IMR-90 (cell line): ENCODE measurements at regions not wholly inside any gene's neighbourhood (a gene's known extent, or its start where the extent isn't known, plus 50 kb on each side); places are given as distances from the start of the nearest gene placed in this dataset.

Experiments used
- ATAC-seq: fragments of 200-7000 bp; cut with Tn5 transposase; 2 replicates; pipeline ENCODE4 v1.9.1; 2020; ENCODE audit warnings: low read depth, mild to moderate bottlenecking, moderate library complexity
- BruUV-seq: library from RNA; stranded (reverse); fragments of 400-500 nt; replicated peaks from 2 replicates; lab custom pipeline; 2021; lab: Mats Ljungman, UMichigan
- CTCF ChIA-PET: fragments of 300-600 bp; formaldehyde crosslinking; extraction: SDS; loops from one replicate; lab custom pipeline; 2021; ENCODE audit warnings: antibody characterized with exemption; lab: Yijun Ruan, JAX
- POLR2A ChIA-PET: fragments of 300-600 bp; sonication (Branson Sonifier 250); formaldehyde crosslinking; loops from one replicate; lab custom pipeline; 2022; ENCODE audit warnings: antibody characterized with exemption; ENCODE audit not compliant: unreplicated experiment; lab: Charles Lee
- DNase-seq: peaks from one replicate; pipeline ENCODE4 v3.0.0; 2013
- H2AFZ ChIP-seq: replicated peaks from 2 replicates; pipeline ENCODE3; 2013; ENCODE audit warnings: low read length, mild to moderate bottlenecking; ENCODE audit not compliant: poor library complexity
- H2AK5ac ChIP-seq: 2 replicates; pipeline ENCODE4 v1.6.1; 2013; ENCODE audit warnings: low read depth, low read length, inconsistent platforms
- H2AK9ac ChIP-seq: replicated peaks from 2 replicates; pipeline ENCODE3; 2013; ENCODE audit warnings: mild to moderate bottlenecking, low read depth, low read length, moderate library complexity; ENCODE audit not compliant: poor library complexity
- H2BK120ac ChIP-seq: 2 replicates; pipeline ENCODE4 v1.6.1; 2013; ENCODE audit warnings: low read depth, low read length, inconsistent platforms
- H2BK15ac ChIP-seq: 3 replicates; pipeline ENCODE4 v1.6.1; 2013; ENCODE audit warnings: low read depth, low read length, inconsistent platforms
- H2BK20ac ChIP-seq: 2 replicates; pipeline ENCODE4 v1.6.1; 2013; ENCODE audit warnings: low read depth, mild to moderate bottlenecking, inconsistent platforms, low read length, moderate library complexity
- H2BK5ac ChIP-seq: 2 replicates; pipeline ENCODE4 v1.6.1; 2013; ENCODE audit warnings: mild to moderate bottlenecking, low read depth, low read length, inconsistent platforms; ENCODE audit not compliant: poor library complexity, severe bottlenecking
- H3K14ac ChIP-seq: replicated peaks from 2 replicates; pipeline ENCODE4 v1.6.1; 2013; ENCODE audit warnings: low read depth, low read length, inconsistent platforms
- H3K18ac ChIP-seq: 2 replicates; pipeline ENCODE4 v1.6.1; 2013; ENCODE audit warnings: low read depth, low read length, control low read depth
- H3K23ac ChIP-seq: 2 replicates; pipeline ENCODE4 v1.6.1; 2013; ENCODE audit warnings: low read depth, low read length, inconsistent platforms
- H3K27ac ChIP-seq: 2 replicates; pipeline ENCODE4 v1.5.1; 2013; ENCODE audit warnings: mild to moderate bottlenecking, control low read depth, low read length; ENCODE audit not compliant: insufficient read depth
- H3K27me3 ChIP-seq: 2 replicates; pipeline ENCODE4 v1.6.1; 2013; ENCODE audit warnings: low read length; ENCODE audit not compliant: control insufficient read depth, insufficient read depth
- H3K36me3 ChIP-seq: 2 replicates; pipeline ENCODE4 v1.6.1; 2013; ENCODE audit warnings: low read length, mixed read lengths; ENCODE audit not compliant: control insufficient read depth, insufficient read depth
- H3K4ac ChIP-seq: 2 replicates; pipeline ENCODE4 v1.6.1; 2013; ENCODE audit warnings: low read depth, low read length, inconsistent platforms
- H3K4me1 ChIP-seq: 2 replicates; pipeline ENCODE4 v1.6.1; 2013; ENCODE audit warnings: low read length, mixed read lengths; ENCODE audit not compliant: control insufficient read depth, insufficient read depth
- H3K4me2 ChIP-seq: 2 replicates; pipeline ENCODE4 v1.6.1; 2013; ENCODE audit warnings: low read depth, mild to moderate bottlenecking, control low read depth, low read length, moderate library complexity
- H3K4me3 ChIP-seq: 2 replicates; pipeline ENCODE4 v1.5.1; 2013; ENCODE audit warnings: low read depth, mild to moderate bottlenecking, control low read depth, low read length, moderate library complexity; ENCODE audit not compliant: insufficient read depth
- H3K56ac ChIP-seq: 2 replicates; pipeline ENCODE4 v1.6.1; 2013; ENCODE audit warnings: low read length, inconsistent platforms; ENCODE audit not compliant: insufficient read depth; ENCODE audit errors: extremely low read depth
- H3K79me1 ChIP-seq, 2 experiments: 2 replicates each; pipeline ENCODE4 v1.6.1; 2013; ENCODE audit warnings: low read length in 2 of 2, inconsistent platforms in 1 of 2, low read depth in 1 of 2
- H3K9ac ChIP-seq: 2 replicates; pipeline ENCODE4 v1.6.1; 2013; ENCODE audit warnings: low read depth, low read length, control low read depth
- H3K9me1 ChIP-seq: 2 replicates; pipeline ENCODE4 v1.6.1; 2013; ENCODE audit warnings: low read length, inconsistent platforms; ENCODE audit not compliant: insufficient read depth
- H3K9me3 ChIP-seq: 2 replicates; pipeline ENCODE4 v1.6.1; 2013; ENCODE audit warnings: low read length; ENCODE audit not compliant: control insufficient read depth, insufficient read depth
- H4K20me1 ChIP-seq: 2 replicates; pipeline ENCODE4 v1.6.1; 2013; ENCODE audit warnings: low read length, inconsistent platforms; ENCODE audit not compliant: insufficient read depth
- H4K5ac ChIP-seq: 2 replicates; pipeline ENCODE4 v1.6.1; 2013; ENCODE audit warnings: mild to moderate bottlenecking, low read depth, low read length, control low read depth
- H4K8ac ChIP-seq, 2 experiments: 2 replicates each; pipeline ENCODE4 v1.6.1; 2013; ENCODE audit warnings: low read depth in 2 of 2, low read length in 2 of 2, control low read depth in 1 of 2, inconsistent platforms in 1 of 2
- H4K91ac ChIP-seq: 2 replicates; pipeline ENCODE4 v1.6.1; 2013; ENCODE audit warnings: low read depth, low read length, inconsistent platforms; ENCODE audit not compliant: insufficient read depth
- BHLHE40 ChIP-seq: fragments of 150-350 bp; IDR thresholded peaks from 2 replicates; pipeline ENCODE4 v1.6.1; 2016; ENCODE audit warnings: mild to moderate bottlenecking, low read depth, low read length
- CEBPB ChIP-seq: IDR thresholded peaks from 2 replicates; pipeline ENCODE4 v1.6.1; 2012; ENCODE audit warnings: low read depth, low read length, improper control_type of control experiment
- FOS ChIP-seq: fragments of 150-350 bp; IDR thresholded peaks from 2 replicates; pipeline ENCODE4 v1.6.1; 2016; ENCODE audit warnings: low read depth, low read length
- MAFK ChIP-seq: IDR thresholded peaks from 2 replicates; pipeline ENCODE4 v1.6.1; 2012; ENCODE audit warnings: low read depth, low read length, improper control_type of control experiment
- MAZ ChIP-seq: IDR thresholded peaks from 2 replicates; pipeline ENCODE4 v1.6.1; 2012; ENCODE audit warnings: low read depth, mild to moderate bottlenecking, low read length, improper control_type of control experiment, moderate library complexity, borderline replicate concordance
- MXI1 ChIP-seq: IDR thresholded peaks from 2 replicates; pipeline ENCODE4 v1.6.1; 2012; ENCODE audit warnings: low read depth, mild to moderate bottlenecking, low read length, moderate library complexity, borderline replicate concordance
- POLR2A ChIP-seq: IDR thresholded peaks from 2 replicates; pipeline ENCODE4 v1.6.1; 2012; ENCODE audit warnings: mild to moderate bottlenecking, low read depth, low read length
- RAD21 ChIP-seq: IDR thresholded peaks from 2 replicates; pipeline ENCODE4 v1.6.1; 2012; ENCODE audit warnings: low read length, improper control_type of control experiment
- SMC3 ChIP-seq: fragments of 150-350 bp; IDR thresholded peaks from 2 replicates; pipeline ENCODE4 v1.6.1; 2016; ENCODE audit warnings: low read depth, mild to moderate bottlenecking, antibody characterized with exemption, low read length, moderate library complexity
- WGBS, 2 experiments: methylation state at CpG; one replicate each; pipeline versions ENCODE4 v1.1.5 to v1.1.7; 2013; ENCODE audit warnings: missing lambda C conversion rate in 2 of 2; ENCODE audit not compliant: insufficient read length in 1 of 2; ENCODE audit errors: extremely low coverage in 2 of 2; 5-methylcytosine and 5-hydroxymethylcytosine counted together
- dilution Hi-C: fragments of 300-500 bp; cut with HindIII; formaldehyde crosslinking; loops from one replicate; pipeline ENCODE4 v1.14.3; 2018; ENCODE audit warnings: low sequenced_read_pairs; ENCODE audit not compliant: unreplicated experiment
- in situ Hi-C: fragments of 300-500 bp; cut with MboI; formaldehyde crosslinking; loops from 3 replicates; pipeline ENCODE4 v1.14.3; 2019; ENCODE audit warnings: low sequenced_read_pairs, inconsistent platforms, mixed read lengths
- intact Hi-C: fragments of 100-400 bp; cut with micrococcal nuclease; formaldehyde crosslinking; loops from 2 replicates; pipeline ENCODE4 v1.10.0; 2022
- TF ChIP-seq, protein P1 (sequence below): fragments of 150-350 bp; IDR thresholded peaks from 2 replicates; pipeline ENCODE4 v1.6.1; 2016; ENCODE audit warnings: low read depth, mild to moderate bottlenecking, low read length, moderate library complexity, borderline replicate concordance
- TF ChIP-seq, protein P2 (sequence below): conservative IDR thresholded peaks from 2 replicates; pipeline ENCODE4 v1.5.1; 2012; ENCODE audit warnings: mild to moderate bottlenecking, low read depth, low read length, improper control_type of control experiment

DNA sequence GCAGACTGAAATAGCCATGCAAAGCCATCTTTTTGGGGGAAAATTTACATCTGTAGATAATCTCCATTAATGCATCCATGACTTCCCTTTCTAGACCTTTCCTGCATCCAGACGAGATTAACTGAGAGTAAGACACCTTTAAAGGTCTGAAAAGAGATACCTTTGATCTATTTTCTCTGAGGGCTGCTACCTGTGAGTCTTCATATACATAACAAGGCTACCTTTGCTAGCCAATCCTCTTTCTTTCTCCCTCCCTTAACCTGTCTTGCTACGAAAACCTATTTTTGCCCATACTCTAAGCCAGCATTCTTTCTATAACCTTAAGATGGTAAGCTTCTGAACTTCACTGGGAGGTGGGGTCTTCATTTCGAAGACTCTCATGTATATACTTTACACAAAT, 908.5 kb upstream of the FBXO33 start:
- no peak overlapping the region for H2BK120ac ChIP-seq
- H4K8ac ChIP-seq: no peak overlapping the region
- no peak overlapping the region for H2BK5ac ChIP-seq
- no peak overlapping the region for H3K4me3 ChIP-seq
- TF ChIP-seq POLR2A (no peak), BHLHE40 (no peak), FOS (no peak), MXI1 (no peak), CEBPB (no peak), MAFK (no peak), RAD21 (no peak), SMC3 (no peak), MAZ (no peak)
- TF ChIP-seq, protein P1, sequence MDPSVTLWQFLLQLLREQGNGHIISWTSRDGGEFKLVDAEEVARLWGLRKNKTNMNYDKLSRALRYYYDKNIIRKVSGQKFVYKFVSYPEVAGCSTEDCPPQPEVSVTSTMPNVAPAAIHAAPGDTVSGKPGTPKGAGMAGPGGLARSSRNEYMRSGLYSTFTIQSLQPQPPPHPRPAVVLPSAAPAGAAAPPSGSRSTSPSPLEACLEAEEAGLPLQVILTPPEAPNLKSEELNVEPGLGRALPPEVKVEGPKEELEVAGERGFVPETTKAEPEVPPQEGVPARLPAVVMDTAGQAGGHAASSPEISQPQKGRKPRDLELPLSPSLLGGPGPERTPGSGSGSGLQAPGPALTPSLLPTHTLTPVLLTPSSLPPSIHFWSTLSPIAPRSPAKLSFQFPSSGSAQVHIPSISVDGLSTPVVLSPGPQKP: no peak
- TF ChIP-seq, protein P2, sequence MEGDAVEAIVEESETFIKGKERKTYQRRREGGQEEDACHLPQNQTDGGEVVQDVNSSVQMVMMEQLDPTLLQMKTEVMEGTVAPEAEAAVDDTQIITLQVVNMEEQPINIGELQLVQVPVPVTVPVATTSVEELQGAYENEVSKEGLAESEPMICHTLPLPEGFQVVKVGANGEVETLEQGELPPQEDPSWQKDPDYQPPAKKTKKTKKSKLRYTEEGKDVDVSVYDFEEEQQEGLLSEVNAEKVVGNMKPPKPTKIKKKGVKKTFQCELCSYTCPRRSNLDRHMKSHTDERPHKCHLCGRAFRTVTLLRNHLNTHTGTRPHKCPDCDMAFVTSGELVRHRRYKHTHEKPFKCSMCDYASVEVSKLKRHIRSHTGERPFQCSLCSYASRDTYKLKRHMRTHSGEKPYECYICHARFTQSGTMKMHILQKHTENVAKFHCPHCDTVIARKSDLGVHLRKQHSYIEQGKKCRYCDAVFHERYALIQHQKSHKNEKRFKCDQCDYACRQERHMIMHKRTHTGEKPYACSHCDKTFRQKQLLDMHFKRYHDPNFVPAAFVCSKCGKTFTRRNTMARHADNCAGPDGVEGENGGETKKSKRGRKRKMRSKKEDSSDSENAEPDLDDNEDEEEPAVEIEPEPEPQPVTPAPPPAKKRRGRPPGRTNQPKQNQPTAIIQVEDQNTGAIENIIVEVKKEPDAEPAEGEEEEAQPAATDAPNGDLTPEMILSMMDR: no peak
- no CpG with 5 or more reads among the region's 3 CpGs for WGBS, 2 experiments
- no TSS peak for BruUV-seq
- ATAC-seq: no peak
- no peak overlapping the region for H3K14ac ChIP-seq
- no peak overlapping the region for H2AK5ac ChIP-seq
- POLR2A ChIA-PET: no interaction called here
- H3K18ac ChIP-seq: no peak overlapping the region
- H3K4ac ChIP-seq: no peak overlapping the region
- no peak overlapping the region for H2BK15ac ChIP-seq
- H4K20me1 ChIP-seq: no peaks in the 10 kb centered on the region
- no peaks in the 10 kb centered on the region for H3K9me1 ChIP-seq
- H3K9me3 ChIP-seq: 0 out of 2 replicates have a peak, but pooled peaks cover 2% of the 10 kb centered on the region
- no peak overlapping the region for H2AFZ ChIP-seq
- dilution Hi-C loops (no loop called here), in situ Hi-C loops (no loop called here), intact Hi-C loops (no loop called here)
- H3K9ac ChIP-seq: no peak overlapping the region
- no peaks in the 10 kb centered on the region for H3K79me1 ChIP-seq
- no peak overlapping the region for H3K4me2 ChIP-seq
- H3K4me1 ChIP-seq: no peaks in the 10 kb centered on the region
- H3K56ac ChIP-seq: no peak overlapping the region
- H4K91ac ChIP-seq: no peak overlapping the region
- no peak overlapping the region for H2AK9ac ChIP-seq
- H3K27ac ChIP-seq: no peak overlapping the region
- H3K27me3 ChIP-seq: no peaks in the 10 kb centered on the region
- CTCF ChIA-PET: no interaction called here
- no peak for DNase-seq
- no peak overlapping the region for H4K5ac ChIP-seq
- H3K23ac ChIP-seq: no peak overlapping the region
- H2BK20ac ChIP-seq: no peak overlapping the region
- H3K36me3 ChIP-seq: no peaks in the 10 kb centered on the region
